Esophagus squamous epithelium (tissue), 4 donors: ENCODE measurements at regions not wholly inside any gene's neighbourhood (a gene's known extent, or its start where the extent isn't known, plus 50 kb on each side); places are given as distances from the start of the nearest gene placed in this dataset.

Source experiments
- CTCF ChIP-seq, 6 experiments: fragments of 450-650 bp in 4 of 6; fragments of 200-600 bp in 2 of 6; sonication (generic) in 2 of 6; IDR thresholded peaks; one replicate each; pipeline ENCODE4 v1.5.1; 2016 to 2019; ENCODE audit warnings: antibody characterized with exemption in 6 of 6, mild to moderate bottlenecking in 4 of 6, moderate library complexity in 4 of 6
- POLR2A ChIP-seq, 4 donors: fragments of 450-650 bp; IDR thresholded peaks; one replicate each; pipeline ENCODE4 v1.6.1; 2017; ENCODE audit warnings: antibody characterized with exemption in 4 of 4, mild to moderate bottlenecking in 4 of 4, moderate library complexity in 3 of 4

GRCh38 chr5:44714871-44715561 lies 93.7 kb upstream of the MRPS30 start:
- TF ChIP-seq POLR2A (IDR thresholded peaks at IDR 0.05), result no peak
- TF ChIP-seq CTCF (IDR thresholded peaks at IDR 0.05), result no peak
